ENCODE measurements at regions not wholly inside any gene's neighbourhood (a gene's known extent, or its start where the extent isn't known, plus 50 kb on each side); places are given as distances from the start of the nearest gene placed in this dataset.

DNA sequence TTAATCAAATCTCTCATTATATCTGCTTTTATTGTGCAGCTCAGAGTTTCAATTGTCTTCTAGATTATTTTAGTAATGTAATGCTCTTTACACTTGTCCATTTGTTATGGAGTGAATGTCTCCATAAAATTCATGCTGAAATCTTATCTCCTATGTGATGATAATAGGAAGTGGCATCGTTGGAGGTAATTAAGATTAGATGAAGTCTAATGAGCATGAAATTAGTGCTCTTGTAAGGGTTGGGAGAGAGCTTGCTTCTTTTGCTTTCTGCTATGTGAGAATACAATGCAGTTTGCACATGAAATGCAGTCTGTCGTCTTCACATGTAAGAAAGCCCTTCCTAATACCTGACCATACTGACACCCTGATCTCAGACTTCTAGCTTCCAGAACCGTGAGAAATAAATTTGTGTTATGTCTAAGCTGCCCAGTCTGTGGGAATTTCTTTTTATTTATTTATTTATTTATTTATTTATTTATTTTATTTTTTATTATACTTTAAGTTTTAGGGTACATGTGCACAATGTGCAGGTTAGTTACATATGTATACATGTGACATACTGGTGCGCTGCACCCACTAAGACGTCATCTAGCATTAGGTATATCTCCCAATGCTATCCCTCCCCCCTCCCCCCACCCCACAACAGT lies 1399.2 kb upstream of the CDH6 start:
- Mint-ChIP-seq H3K4me3 (no peak overlapping the region), H3K27me3 (ENCODE audit: low read depth in 2 of 2) (no peaks in the 10 kb centered on the region), H3K36me3 (no peaks in the 10 kb centered on the region), H3K27ac (no peak overlapping the region), H3K4me1 (no peaks in the 10 kb centered on the region), H3K9me3 (peaks cover 3 to 4% of the 10 kb centered on the region in 2 donors)
- Histone ChIP-seq H3K36me3 (ENCODE audit: control insufficient read depth, insufficient read depth, low read length) (no peaks in the 10 kb centered on the region), H3K27ac (ENCODE audit: low read length) (no peak overlapping the region), H3K4me1 (ENCODE audit: control insufficient read depth, insufficient read depth, low read length) (no peaks in the 10 kb centered on the region), H3K4me3 (ENCODE audit: low read length) (no peak overlapping the region), H3K9me3 (ENCODE audit: control insufficient read depth, insufficient read depth, low read length) (peaks cover 4% of the 10 kb centered on the region), H3K27me3 (ENCODE audit: control insufficient read depth, insufficient read depth, low read length) (no peaks in the 10 kb centered on the region)
- WGBS (ENCODE audit: insufficient coverage): 54% methylated on average over 4 of the region's 5 CpGs
- TF ChIP-seq, protein P1, sequence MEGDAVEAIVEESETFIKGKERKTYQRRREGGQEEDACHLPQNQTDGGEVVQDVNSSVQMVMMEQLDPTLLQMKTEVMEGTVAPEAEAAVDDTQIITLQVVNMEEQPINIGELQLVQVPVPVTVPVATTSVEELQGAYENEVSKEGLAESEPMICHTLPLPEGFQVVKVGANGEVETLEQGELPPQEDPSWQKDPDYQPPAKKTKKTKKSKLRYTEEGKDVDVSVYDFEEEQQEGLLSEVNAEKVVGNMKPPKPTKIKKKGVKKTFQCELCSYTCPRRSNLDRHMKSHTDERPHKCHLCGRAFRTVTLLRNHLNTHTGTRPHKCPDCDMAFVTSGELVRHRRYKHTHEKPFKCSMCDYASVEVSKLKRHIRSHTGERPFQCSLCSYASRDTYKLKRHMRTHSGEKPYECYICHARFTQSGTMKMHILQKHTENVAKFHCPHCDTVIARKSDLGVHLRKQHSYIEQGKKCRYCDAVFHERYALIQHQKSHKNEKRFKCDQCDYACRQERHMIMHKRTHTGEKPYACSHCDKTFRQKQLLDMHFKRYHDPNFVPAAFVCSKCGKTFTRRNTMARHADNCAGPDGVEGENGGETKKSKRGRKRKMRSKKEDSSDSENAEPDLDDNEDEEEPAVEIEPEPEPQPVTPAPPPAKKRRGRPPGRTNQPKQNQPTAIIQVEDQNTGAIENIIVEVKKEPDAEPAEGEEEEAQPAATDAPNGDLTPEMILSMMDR (IDR thresholded peaks at IDR 0.05): no peak
- intact Hi-C loops (cut with micrococcal nuclease): no loop called here
- DNase-seq (no peak), ATAC-seq (no peak)

DNA sequence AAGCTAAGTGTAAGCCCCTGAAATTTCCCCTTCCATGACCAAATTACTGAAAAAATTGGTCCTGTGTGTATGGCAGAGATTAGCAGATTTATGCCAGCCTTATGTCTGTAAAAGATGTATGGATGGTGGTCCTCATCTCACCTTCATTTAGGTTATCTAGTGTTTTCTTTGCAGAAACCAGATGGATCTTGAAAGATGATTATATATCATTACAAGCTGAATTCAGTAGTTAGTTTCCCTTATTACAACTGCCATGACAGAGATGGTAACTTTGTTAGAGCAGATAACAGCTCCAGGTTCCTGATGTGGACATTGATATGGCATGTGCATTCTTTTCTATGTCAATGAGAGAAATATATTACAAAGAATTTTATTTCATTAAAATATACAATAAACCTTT lies 1403.2 kb upstream of the CDH6 start:
- DNase-seq (no peak), ATAC-seq (no peak)
- Histone ChIP-seq H3K9me3 (ENCODE audit: control insufficient read depth, insufficient read depth, low read length) (no peaks in the 10 kb centered on the region), H3K27me3 (ENCODE audit: control insufficient read depth, insufficient read depth, low read length) (no peaks in the 10 kb centered on the region), H3K36me3 (ENCODE audit: control insufficient read depth, insufficient read depth, low read length) (no peaks in the 10 kb centered on the region), H3K4me3 (ENCODE audit: low read length) (no peak overlapping the region), H3K4me1 (ENCODE audit: control insufficient read depth, insufficient read depth, low read length) (no peaks in the 10 kb centered on the region), H3K27ac (ENCODE audit: low read length) (no peak overlapping the region)
- Mint-ChIP-seq H3K36me3 (peaks cover 12% of the 10 kb centered on the region), H3K27me3 (ENCODE audit: low read depth in 2 of 2) (no peaks in the 10 kb centered on the region), H3K4me3 (no peak overlapping the region), H3K4me1 (no peaks in the 10 kb centered on the region), H3K9me3 (peaks cover 7 to 9% of the 10 kb centered on the region in 2 donors), H3K27ac (no peak overlapping the region)
- TF ChIP-seq, protein P1 (IDR thresholded peaks at IDR 0.05): no peak
- intact Hi-C loops (cut with micrococcal nuclease): no loop called here

DNA sequence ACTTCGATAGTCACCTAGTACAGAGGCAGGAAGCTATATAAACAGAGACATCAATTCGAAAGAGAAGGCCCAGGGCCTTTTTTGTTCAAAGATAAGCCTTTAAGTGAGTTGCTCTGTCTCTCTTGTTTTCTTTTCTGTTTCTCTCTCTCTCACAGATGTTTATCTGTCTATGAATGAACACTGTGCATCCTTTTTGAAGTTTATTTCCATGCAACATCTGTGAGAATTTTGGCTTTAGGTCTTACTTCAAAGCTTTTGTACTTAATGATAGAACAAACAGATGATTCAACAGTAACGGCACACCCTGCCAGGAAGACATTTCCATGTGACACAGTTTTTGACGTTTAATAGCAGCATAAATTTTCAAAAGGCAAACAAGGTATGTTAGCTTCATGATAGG lies 1413.1 kb upstream of the CDH6 start:
- Mint-ChIP-seq H3K36me3 (peaks cover 4% of the 10 kb centered on the region), H3K9me3 (peaks cover 12 to 19% of the 10 kb centered on the region in 2 donors), H3K4me1 (no peaks in the 10 kb centered on the region), H3K27ac (no peak overlapping the region), H3K4me3 (no peak overlapping the region), H3K27me3 (ENCODE audit: low read depth in 2 of 2) (no peaks in the 10 kb centered on the region)
- TF ChIP-seq, protein P1 (IDR thresholded peaks at IDR 0.05): no peak
- ATAC-seq: no peak
- no peak for DNase-seq
- H3K9me3 ChIP-seq (ENCODE audit: control insufficient read depth, insufficient read depth, low read length): no peaks in the 10 kb centered on the region
- intact Hi-C loops (cut with micrococcal nuclease): no loop called here
- no peak overlapping the region for H3K27ac ChIP-seq (ENCODE audit: low read length)
- no peaks in the 10 kb centered on the region for H3K4me1 ChIP-seq (ENCODE audit: control insufficient read depth, insufficient read depth, low read length)
- WGBS (ENCODE audit: insufficient coverage): 53% methylated on average over 4 of the region's 4 CpGs
- H3K36me3 ChIP-seq (ENCODE audit: control insufficient read depth, insufficient read depth, low read length): no peaks in the 10 kb centered on the region
- H3K27me3 ChIP-seq (ENCODE audit: control insufficient read depth, insufficient read depth, low read length): no peaks in the 10 kb centered on the region
- H3K4me3 ChIP-seq (ENCODE audit: low read length): no peak overlapping the region

DNA sequence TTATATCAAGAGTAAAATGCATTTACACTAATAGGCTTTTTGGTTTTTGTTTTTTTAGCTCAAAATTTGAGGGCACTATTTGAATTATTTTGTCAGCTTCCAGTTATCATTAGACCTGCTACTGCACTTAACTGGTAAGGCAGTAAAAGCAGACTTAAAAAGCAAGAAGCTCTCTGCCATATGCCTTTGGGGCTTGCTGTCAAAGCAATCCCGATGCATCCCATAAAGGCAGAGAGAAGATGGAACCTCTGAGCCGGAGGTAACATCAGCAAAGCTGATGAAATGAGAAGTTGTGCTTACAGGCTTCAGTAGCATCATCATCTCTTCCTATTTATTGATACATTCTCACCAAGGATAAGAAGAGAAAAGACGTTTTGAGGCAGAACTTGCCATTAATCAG lies 1414.3 kb upstream of the CDH6 start:
- Histone ChIP-seq H3K4me1 (ENCODE audit: control insufficient read depth, insufficient read depth, low read length) (no peaks in the 10 kb centered on the region), H3K36me3 (ENCODE audit: control insufficient read depth, insufficient read depth, low read length) (no peaks in the 10 kb centered on the region), H3K4me3 (ENCODE audit: low read length) (no peak overlapping the region), H3K9me3 (ENCODE audit: control insufficient read depth, insufficient read depth, low read length) (no peaks in the 10 kb centered on the region), H3K27ac (ENCODE audit: low read length) (no peak overlapping the region), H3K27me3 (ENCODE audit: control insufficient read depth, insufficient read depth, low read length) (no peaks in the 10 kb centered on the region)
- Mint-ChIP-seq H3K9me3 (peaks cover 8 to 13% of the 10 kb centered on the region in 2 donors), H3K27ac (no peak overlapping the region), H3K36me3 (peaks cover 10% of the 10 kb centered on the region), H3K27me3 (ENCODE audit: low read depth in 2 of 2) (no peaks in the 10 kb centered on the region), H3K4me1 (no peaks in the 10 kb centered on the region), H3K4me3 (no peak overlapping the region)
- ATAC-seq (no peak), DNase-seq (no peak)
- intact Hi-C loops (cut with micrococcal nuclease): no loop called here
- TF ChIP-seq, protein P1 (IDR thresholded peaks at IDR 0.05): no peak
- WGBS (ENCODE audit: insufficient coverage): 63% methylated on average over 3 of the region's 3 CpGs
